Endodermal cell (in vitro differentiated cells): ENCODE measurements at regions not wholly inside any gene's neighbourhood (a gene's known extent, or its start where the extent isn't known, plus 50 kb on each side); places are given as distances from the start of the nearest gene placed in this dataset.

ENCODE experiments used
- DNase-seq: peaks from one replicate; pipeline ENCODE4 v3.0.0-alpha.2; 2017
- H3K27ac ChIP-seq: 2 replicates; pipeline ENCODE4 v1.5.1; 2013; ENCODE audit warnings: mild to moderate bottlenecking, low read depth, low read length, moderate library complexity
- H3K27me3 ChIP-seq: 2 replicates; pipeline ENCODE4 v1.6.1; 2013; ENCODE audit warnings: mild to moderate bottlenecking, low read length, moderate library complexity; ENCODE audit not compliant: insufficient read depth, control insufficient read depth, poor library complexity, severe bottlenecking
- H3K36me3 ChIP-seq: 2 replicates; pipeline ENCODE4 v1.7.0; 2013; ENCODE audit warnings: mild to moderate bottlenecking, low read length, moderate library complexity; ENCODE audit not compliant: control insufficient read depth, insufficient read depth
- H3K4me1 ChIP-seq: one replicate; pipeline ENCODE4 v1.7.0; 2013; ENCODE audit warnings: low read length; ENCODE audit not compliant: control insufficient read depth, insufficient read depth
- H3K4me3 ChIP-seq: 2 replicates; pipeline ENCODE4 v1.5.1; 2013; ENCODE audit warnings: mild to moderate bottlenecking, low read length, moderate library complexity
- H3K9ac ChIP-seq: 2 replicates; pipeline ENCODE4 v1.6.1; 2013; ENCODE audit warnings: mild to moderate bottlenecking, low read length, moderate library complexity; ENCODE audit not compliant: poor library complexity, severe bottlenecking; ENCODE audit errors: extremely low read depth
- H3K9me3 ChIP-seq: 2 replicates; pipeline ENCODE4 v1.6.1; 2013; ENCODE audit warnings: mild to moderate bottlenecking, low read length, moderate library complexity; ENCODE audit not compliant: control insufficient read depth
- H3K27ac Mint-ChIP-seq: 2 replicates; pipeline ENCODE4 v1.8.0; 2020; ENCODE audit warnings: mixed read lengths
- H3K27me3 Mint-ChIP-seq: 2 replicates; pipeline ENCODE4 v1.8.0; 2021; ENCODE audit warnings: mild to moderate bottlenecking, mixed read lengths; ENCODE audit not compliant: insufficient read depth
- H3K36me3 Mint-ChIP-seq: 2 replicates; pipeline ENCODE4 v1.8.0; 2020; ENCODE audit warnings: low read depth, mixed read lengths
- H3K4me1 Mint-ChIP-seq: 2 replicates; pipeline ENCODE4 v1.8.0; 2020; ENCODE audit warnings: mixed read lengths
- H3K4me3 Mint-ChIP-seq: 2 replicates; pipeline ENCODE4 v1.8.0; 2020; ENCODE audit warnings: mild to moderate bottlenecking, moderate library complexity, mixed read lengths
- H3K9me3 Mint-ChIP-seq: 2 replicates; pipeline ENCODE4 v1.8.0; 2020; ENCODE audit warnings: mild to moderate bottlenecking, mixed read lengths
- CTCF ChIP-seq: fragments of 200-600 bp; sonication (generic); conservative IDR thresholded peaks from 2 replicates; pipeline ENCODE4 v1.5.0; 2021; ENCODE audit warnings: antibody characterized with exemption, mild to moderate bottlenecking
- WGBS, 2 experiments: methylation state at CpG; one replicate each; pipeline versions ENCODE4 v1.1.5 to v1.1.7; 2013; ENCODE audit warnings: missing lambda C conversion rate in 2 of 2, mixed read lengths in 1 of 2; ENCODE audit not compliant: insufficient coverage in 1 of 2, insufficient read length in 1 of 2; 5-methylcytosine and 5-hydroxymethylcytosine counted together

- no peak for TF ChIP-seq CTCF
- no peaks in the 10 kb centered on the region for H3K4me1 Mint-ChIP-seq
- no peak overlapping the region for H3K27ac ChIP-seq
- no peak overlapping the region for H3K27ac Mint-ChIP-seq
- H3K9ac ChIP-seq: no peak overlapping the region
- H3K36me3 Mint-ChIP-seq: peaks cover 6% of the 10 kb centered on the region
- no peak overlapping the region for H3K4me3 ChIP-seq
- DNase-seq: no peak
- H3K4me1 ChIP-seq: no peaks in the 10 kb centered on the region
- H3K27me3 ChIP-seq: no peaks in the 10 kb centered on the region
- 93 to 94% methylated on average over 20 to 41 of the region's 41 CpGs for WGBS, 2 experiments
- H3K36me3 ChIP-seq: no peaks in the 10 kb centered on the region
- H3K9me3 ChIP-seq: no peaks in the 10 kb centered on the region
- H3K4me3 Mint-ChIP-seq: no peak overlapping the region
- no peaks in the 10 kb centered on the region for H3K27me3 Mint-ChIP-seq
- H3K9me3 Mint-ChIP-seq: peaks cover 43% of the 10 kb centered on the region
Measured at GRCh38 chr11:23404225-23405160, 544.2 kb upstream of the CCDC179 start.

GRCh38 chr11:23405350-23405937 lies 545.2 kb upstream of the CCDC179 start:
- H3K9me3 Mint-ChIP-seq: peaks cover 50% of the 10 kb centered on the region
- H3K36me3 Mint-ChIP-seq: peaks cover 9% of the 10 kb centered on the region
- H3K27ac Mint-ChIP-seq: no peak overlapping the region
- Histone ChIP-seq H3K4me3 (no peak overlapping the region), H3K27me3 (no peaks in the 10 kb centered on the region), H3K4me1 (no peaks in the 10 kb centered on the region), H3K9me3 (no peaks in the 10 kb centered on the region), H3K27ac (no peak overlapping the region), H3K36me3 (no peaks in the 10 kb centered on the region), H3K9ac (no peak overlapping the region)
- H3K4me3 Mint-ChIP-seq: no peak overlapping the region
- H3K27me3 Mint-ChIP-seq: no peaks in the 10 kb centered on the region
- TF ChIP-seq CTCF: no peak
- H3K4me1 Mint-ChIP-seq: no peaks in the 10 kb centered on the region
- DNase-seq: no peak
- 96 to 97% methylated on average over 25 to 33 of the region's 33 CpGs for WGBS, 2 experiments

GRCh38 chr11:23406131-23406819 lies 546.0 kb upstream of the CCDC179 start:
- Mint-ChIP-seq H3K4me1 (no peaks in the 10 kb centered on the region), H3K27me3 (no peaks in the 10 kb centered on the region), H3K4me3 (no peak overlapping the region), H3K9me3 (peaks cover 58% of the 10 kb centered on the region), H3K36me3 (peaks cover 9% of the 10 kb centered on the region), H3K27ac (no peak overlapping the region)
- no peak overlapping the region for H3K4me3 ChIP-seq
- peaks cover 5% of the 10 kb centered on the region for H3K9me3 ChIP-seq
- H3K9ac ChIP-seq: no peak overlapping the region
- H3K4me1 ChIP-seq: no peaks in the 10 kb centered on the region
- H3K36me3 ChIP-seq: no peaks in the 10 kb centered on the region
- H3K27ac ChIP-seq: no peak overlapping the region
- WGBS, 2 experiments: 92 to 93% methylated on average over 12 to 23 of the region's 23 CpGs
- peak; percentile 26 for TF ChIP-seq CTCF
- H3K27me3 ChIP-seq: no peaks in the 10 kb centered on the region
- DNase-seq: peak; percentile 72
